ENCODE measurements at regions not wholly inside any gene's neighbourhood (a gene's known extent, or its start where the extent isn't known, plus 50 kb on each side); places are given as distances from the start of the nearest gene placed in this dataset.

- TF ChIP-seq CTCF (IDR thresholded peaks at IDR 0.05) = no peak
- no peak for DNase-seq (ENCODE audit: low spot score)
- Histone ChIP-seq H3K4me3 (no peak overlapping the region), H3K27ac (no peak overlapping the region)
Observed at GRCh38 chr2:128973566-128973965, 654.9 kb upstream of the HS6ST1 start.

- TF ChIP-seq CTCF (IDR thresholded peaks at IDR 0.05) = no peak
- Histone ChIP-seq H3K27ac (no peak overlapping the region), H3K4me3 (no peak overlapping the region)
- DNase-seq (ENCODE audit: low spot score) = no peak
Observed at GRCh38 chr2:128978212-128978611, 659.5 kb upstream of the HS6ST1 start.

- Histone ChIP-seq H3K4me3 (no peak overlapping the region), H3K27ac (no peak overlapping the region)
- DNase-seq (ENCODE audit: low spot score) = no peak
- TF ChIP-seq CTCF (IDR thresholded peaks at IDR 0.05) = no peak
Observed at GRCh38 chr2:128979182-128979581, 660.5 kb upstream of the HS6ST1 start.

- Histone ChIP-seq H3K27ac (no peak overlapping the region), H3K4me3 (no peak overlapping the region)
- no peak for DNase-seq (ENCODE audit: low spot score)
- TF ChIP-seq CTCF (IDR thresholded peaks at IDR 0.05) = no peak
Observed at GRCh38 chr2:128980475-128980874, 661.8 kb upstream of the HS6ST1 start.

- TF ChIP-seq CTCF (IDR thresholded peaks at IDR 0.05) = no peak
- Histone ChIP-seq H3K27ac (no peak overlapping the region), H3K4me3 (no peak overlapping the region)
- no peak for DNase-seq (ENCODE audit: low spot score)
Observed at GRCh38 chr2:128981353-128981752, 662.7 kb upstream of the HS6ST1 start.

GRCh38 chr2:128982001-128982400 lies 663.3 kb upstream of the HS6ST1 start:
- H3K4me3 ChIP-seq = no peak overlapping the region
- H3K27ac ChIP-seq = no peak overlapping the region
- DNase-seq (ENCODE audit: low spot score) = no peak
- TF ChIP-seq CTCF (IDR thresholded peaks at IDR 0.05) = no peak

GRCh38 chr2:128982670-128983069 lies 664.0 kb upstream of the HS6ST1 start:
- no peak for TF ChIP-seq CTCF (IDR thresholded peaks at IDR 0.05)
- Histone ChIP-seq H3K27ac (no peak overlapping the region), H3K4me3 (no peak overlapping the region)
- no peak for DNase-seq (ENCODE audit: low spot score)

Measured in coronary artery (tissue), 2 donors.